GM18867 (cell line): ENCODE measurements at regions not wholly inside any gene's neighbourhood (a gene's known extent, or its start where the extent isn't known, plus 50 kb on each side); places are given as distances from the start of the nearest gene placed in this dataset.
"Not testable (repeated sequence)": the region's sequence is repeated elsewhere in the genome, so short reads cannot be mapped to it uniquely, and the experiment has no call there.

Experiments used
- ATAC-seq: cut with Tn5 transposase; IDR thresholded peaks from one replicate; pipeline ENCODE4 v1.9.1; 2021; ENCODE audit warnings: mild to moderate bottlenecking, moderate library complexity; ENCODE audit not compliant: unreplicated experiment

GRCh38 chrX:45842926-45843315 lies 642.2 kb upstream of the DIPK2B start:
- no peak for ATAC-seq

GRCh38 chrX:45842207-45842925 lies 641.7 kb upstream of the DIPK2B start:
- no peak for ATAC-seq

- no peak for ATAC-seq
These were observed 639.8 kb upstream of the DIPK2B start for GRCh38 chrX:45840411-45840950.

- no peak for ATAC-seq
These were observed 629.7 kb upstream of the DIPK2B start for GRCh38 chrX:45830343-45830742.

GRCh38 chrX:45824471-45824870 lies 623.8 kb upstream of the DIPK2B start:
- ATAC-seq: peak; percentile 41

GRCh38 chrX:45823536-45823935 lies 622.9 kb upstream of the DIPK2B start:
- ATAC-seq: no peak

- ATAC-seq: no peak
These were observed 621.4 kb upstream of the DIPK2B start for GRCh38 chrX:45822124-45822523.

- ATAC-seq: no peak
These were observed 618.2 kb upstream of the DIPK2B start for GRCh38 chrX:45818913-45819312.

GRCh38 chrX:45815441-45815840 lies 614.8 kb upstream of the DIPK2B start:
- ATAC-seq: no peak

GRCh38 chrX:45811326-45811725 lies 610.6 kb upstream of the DIPK2B start:
- no peak for ATAC-seq

GRCh38 chrX:45807572-45808425 lies 607.1 kb upstream of the DIPK2B start:
- ATAC-seq: no peak

- ATAC-seq: peak; percentile 90
These were observed 605.9 kb upstream of the DIPK2B start for GRCh38 chrX:45806410-45807121.

- no peak for ATAC-seq
These were observed 603.6 kb upstream of the DIPK2B start for GRCh38 chrX:45804276-45804675.

GRCh38 chrX:45803383-45803921 lies 602.8 kb upstream of the DIPK2B start:
- ATAC-seq: no peak

GRCh38 chrX:45801554-45801953 lies 600.9 kb upstream of the DIPK2B start:
- ATAC-seq: peak; percentile 66

- ATAC-seq: not testable (repeated sequence)
These were observed 600.2 kb upstream of the DIPK2B start for GRCh38 chrX:45800746-45801453.

GRCh38 chrX:45799576-45799975 lies 598.9 kb upstream of the DIPK2B start:
- ATAC-seq: no peak

GRCh38 chrX:45795546-45795945 lies 594.9 kb upstream of the DIPK2B start:
- ATAC-seq: no peak

GRCh38 chrX:45794995-45795337 lies 594.3 kb upstream of the DIPK2B start:
- ATAC-seq: peak; percentile 60

GRCh38 chrX:45794323-45794994 lies 593.8 kb upstream of the DIPK2B start:
- peak; percentile 45 for ATAC-seq
